T47D (cell line): ENCODE measurements at regions not wholly inside any gene's neighbourhood (a gene's known extent, or its start where the extent isn't known, plus 50 kb on each side); places are given as distances from the start of the nearest gene placed in this dataset.
"Not testable (repeated sequence)": the region's sequence is repeated elsewhere in the genome, so short reads cannot be mapped to it uniquely, and the experiment has no call there.

Source experiments
- DNase-seq, 2 experiments: peaks; one replicate each; pipeline versions ENCODE4 v3.0.0 to v3.0.0-alpha.2; 2011 to 2012; ENCODE audit warnings: low read depth in 1 of 2, low spot score in 1 of 2
- JUND ChIP-seq: IDR thresholded peaks from 2 replicates; pipeline ENCODE4 v1.6.1; 2012; ENCODE audit warnings: low read depth
- in situ Hi-C: cut with HindIII; loops from 2 replicates; pipeline ENCODE4 v1.10.0; 2016; ENCODE audit warnings: low sequenced_read_pairs, low pct_unique_long_range_greater_than_20kb

- no peak for DNase-seq
- TF ChIP-seq JUND: no peak
- in situ Hi-C loops: no loop called here
These were observed 124.0 kb downstream of the MOSPD2 start for GRCh38 chrX:14997271-14997670.

GRCh38 chrX:14984425-14984824, 111.2 kb downstream of the MOSPD2 start:
- in situ Hi-C loops, DNase-seq: not testable (repeated sequence)
